ENCODE measurements at regions not wholly inside any gene's neighbourhood (a gene's known extent, or its start where the extent isn't known, plus 50 kb on each side); places are given as distances from the start of the nearest gene placed in this dataset.

DNA sequence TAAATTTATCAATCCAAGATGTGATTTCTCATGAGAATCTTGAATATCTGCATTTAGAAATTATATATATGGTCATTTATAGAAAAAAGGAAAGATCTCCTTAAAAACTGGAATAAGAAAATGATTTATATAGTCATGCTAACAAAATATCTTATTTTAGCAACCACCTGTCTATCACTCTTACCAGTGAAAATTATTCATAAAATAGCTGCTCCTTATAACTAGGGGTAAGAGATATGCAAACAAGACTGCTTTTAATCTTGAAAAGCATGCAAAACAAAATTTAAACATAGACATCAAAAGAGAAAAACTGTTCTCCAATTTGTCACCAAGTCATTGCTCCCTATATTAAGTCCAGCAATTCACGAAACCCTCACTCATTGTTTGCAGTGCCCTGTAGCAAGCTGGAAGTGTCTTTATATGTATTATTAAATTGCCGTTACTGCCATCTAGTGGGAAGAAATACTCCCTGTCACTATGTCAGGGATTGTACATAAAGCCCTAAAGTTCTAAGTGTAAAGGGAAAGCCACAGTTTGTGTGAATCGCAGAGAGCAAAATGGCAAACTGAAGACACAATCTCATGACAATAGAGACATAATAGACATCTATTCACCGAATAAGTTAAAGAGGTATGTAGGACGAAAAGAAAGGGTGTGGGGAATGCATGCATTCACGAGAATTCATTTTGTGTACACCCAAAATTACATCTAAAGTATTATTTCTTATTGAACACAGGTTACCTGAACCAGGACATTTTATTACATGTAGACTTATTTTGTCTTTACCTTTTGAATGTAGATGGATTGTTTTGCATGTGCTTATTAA, 600.5 kb downstream of the USP25 start:
- no peak for TF ChIP-seq EZH2phosphoT487 (IDR thresholded peaks at IDR 0.05; ENCODE audit: low read depth)
- TF ChIP-seq, protein P1, sequence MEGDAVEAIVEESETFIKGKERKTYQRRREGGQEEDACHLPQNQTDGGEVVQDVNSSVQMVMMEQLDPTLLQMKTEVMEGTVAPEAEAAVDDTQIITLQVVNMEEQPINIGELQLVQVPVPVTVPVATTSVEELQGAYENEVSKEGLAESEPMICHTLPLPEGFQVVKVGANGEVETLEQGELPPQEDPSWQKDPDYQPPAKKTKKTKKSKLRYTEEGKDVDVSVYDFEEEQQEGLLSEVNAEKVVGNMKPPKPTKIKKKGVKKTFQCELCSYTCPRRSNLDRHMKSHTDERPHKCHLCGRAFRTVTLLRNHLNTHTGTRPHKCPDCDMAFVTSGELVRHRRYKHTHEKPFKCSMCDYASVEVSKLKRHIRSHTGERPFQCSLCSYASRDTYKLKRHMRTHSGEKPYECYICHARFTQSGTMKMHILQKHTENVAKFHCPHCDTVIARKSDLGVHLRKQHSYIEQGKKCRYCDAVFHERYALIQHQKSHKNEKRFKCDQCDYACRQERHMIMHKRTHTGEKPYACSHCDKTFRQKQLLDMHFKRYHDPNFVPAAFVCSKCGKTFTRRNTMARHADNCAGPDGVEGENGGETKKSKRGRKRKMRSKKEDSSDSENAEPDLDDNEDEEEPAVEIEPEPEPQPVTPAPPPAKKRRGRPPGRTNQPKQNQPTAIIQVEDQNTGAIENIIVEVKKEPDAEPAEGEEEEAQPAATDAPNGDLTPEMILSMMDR (IDR thresholded peaks at IDR 0.05; ENCODE audit: low read depth, low read length): peak; percentile 69
